Stimulated activated CD8-positive, alpha-beta memory T cell treated with anti-CD3 and anti-CD28 coated beads, Interleukin-4, amount 100 ng/mL, for 48 hours (primary cell): ENCODE measurements at regions not wholly inside any gene's neighbourhood (a gene's known extent, or its start where the extent isn't known, plus 50 kb on each side); places are given as distances from the start of the nearest gene placed in this dataset.
"Not testable (repeated sequence)": the region's sequence is repeated elsewhere in the genome, so short reads cannot be mapped to it uniquely, and the experiment has no call there.

Experiments used
- DNase-seq: peaks from one replicate; pipeline ENCODE4 v3.0.0-alpha.2; 2020

- no peak for DNase-seq
Observed at GRCh38 chr6:10343320-10343719, 71.6 kb downstream of the TFAP2A start.

DNA sequence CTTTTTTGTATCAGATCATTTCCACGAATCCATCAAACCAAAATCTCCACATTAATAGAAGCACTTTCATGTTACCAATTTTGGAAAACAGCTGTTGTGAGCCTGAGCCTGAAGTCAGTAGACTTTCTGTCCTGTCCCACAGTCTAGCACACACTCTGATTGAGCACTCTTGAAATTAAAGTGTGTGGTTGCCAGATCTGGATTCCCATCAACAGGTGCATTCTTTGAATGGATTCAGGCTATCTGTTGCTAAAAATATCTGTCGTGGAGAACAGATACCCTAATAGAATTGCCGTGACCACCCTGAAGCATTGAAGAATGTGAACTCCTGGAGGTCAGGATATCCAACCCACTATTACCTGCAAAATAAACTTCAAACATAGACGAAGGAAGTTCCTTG is 73.3 kb downstream of the TFAP2A start:
- no peak for DNase-seq

- no peak for DNase-seq
Observed at GRCh38 chr6:10338151-10338550, 76.7 kb downstream of the TFAP2A start.

DNA sequence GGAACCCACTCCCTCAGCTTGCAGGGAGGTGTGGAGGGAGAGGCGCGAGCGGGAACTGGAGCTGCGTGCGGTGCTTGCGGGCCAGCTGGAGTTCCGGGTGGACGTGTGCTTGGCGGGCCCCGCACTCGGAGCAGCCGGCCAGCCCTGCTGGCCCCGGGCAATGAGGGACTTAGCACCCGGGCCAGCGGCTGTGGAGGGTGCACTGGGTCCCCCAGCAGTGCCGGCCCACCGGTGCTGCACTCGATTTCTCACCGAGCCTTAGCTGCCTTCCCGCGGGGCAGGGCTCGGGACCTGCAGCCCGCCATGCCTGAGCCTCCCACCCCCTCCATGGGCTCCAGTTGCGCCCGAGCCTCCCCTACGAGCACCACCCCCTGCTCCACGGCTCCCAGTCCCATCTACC is 77.5 kb downstream of the TFAP2A start:
- DNase-seq: not testable (repeated sequence)

GRCh38 chr6:10332111-10332510 is 82.8 kb downstream of the TFAP2A start:
- no peak for DNase-seq

- DNase-seq: no peak
Observed at GRCh38 chr6:10331334-10331968, 83.4 kb downstream of the TFAP2A start.

DNA sequence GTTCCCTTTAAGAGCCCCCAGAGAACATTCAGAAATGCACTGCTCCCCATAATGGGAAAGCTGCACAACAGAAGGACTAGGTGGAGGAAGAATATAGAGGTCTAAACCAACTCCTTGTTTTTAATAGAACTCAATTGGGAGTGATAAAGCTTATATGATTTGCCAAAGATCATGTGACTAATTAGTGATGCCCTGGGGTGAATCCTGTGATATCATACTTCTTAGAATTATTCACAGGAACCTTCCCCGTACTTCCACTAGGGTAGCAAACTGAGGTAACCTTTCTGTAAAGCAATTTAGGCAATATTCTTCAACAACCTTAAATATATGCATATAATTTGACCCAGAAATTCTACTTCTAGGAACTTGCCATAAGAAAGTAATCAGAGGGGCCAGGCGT is 84.4 kb downstream of the TFAP2A start:
- no peak for DNase-seq

DNA sequence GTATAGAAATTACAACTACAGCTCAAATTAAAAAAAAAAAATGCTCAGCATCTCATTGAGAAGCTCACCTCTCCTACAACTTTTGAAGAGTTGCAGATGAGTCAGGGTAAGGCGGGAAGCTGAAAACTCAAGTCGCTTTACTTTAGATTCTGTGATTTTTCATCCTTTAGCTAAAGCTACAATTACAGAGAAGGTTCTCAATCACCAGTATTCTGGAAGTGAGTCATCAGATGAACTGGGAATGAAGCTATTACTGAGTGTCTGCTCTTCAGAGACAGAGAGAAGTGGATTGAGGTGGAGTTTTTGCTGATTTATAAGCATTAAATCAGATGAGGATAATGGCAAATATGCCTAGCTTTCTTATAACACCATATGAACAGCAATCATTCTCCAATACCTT is 91.9 kb downstream of the TFAP2A start:
- no peak for DNase-seq

DNA sequence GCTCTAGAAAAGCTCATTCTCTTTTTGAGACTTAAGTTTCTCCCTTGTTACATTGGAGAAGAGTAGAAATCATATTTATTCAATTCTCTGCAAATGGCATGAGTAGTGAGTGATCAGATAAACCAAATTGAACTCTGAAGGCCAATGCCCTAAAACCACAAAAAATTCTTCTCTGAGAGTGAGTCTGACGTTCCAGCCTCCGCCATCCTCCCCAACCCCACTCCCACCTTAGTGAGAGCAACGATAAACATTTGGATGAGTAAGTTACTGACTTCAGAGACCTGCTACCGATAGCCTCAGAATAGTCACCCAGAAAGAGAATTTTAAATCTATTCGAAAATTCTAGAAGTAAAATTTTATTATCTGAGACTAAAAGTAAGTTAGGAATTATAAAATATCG is 94.6 kb downstream of the TFAP2A start:
- no peak for DNase-seq

- DNase-seq: no peak
Observed at GRCh38 chr6:10316373-10316721, 98.5 kb downstream of the TFAP2A start.

DNA sequence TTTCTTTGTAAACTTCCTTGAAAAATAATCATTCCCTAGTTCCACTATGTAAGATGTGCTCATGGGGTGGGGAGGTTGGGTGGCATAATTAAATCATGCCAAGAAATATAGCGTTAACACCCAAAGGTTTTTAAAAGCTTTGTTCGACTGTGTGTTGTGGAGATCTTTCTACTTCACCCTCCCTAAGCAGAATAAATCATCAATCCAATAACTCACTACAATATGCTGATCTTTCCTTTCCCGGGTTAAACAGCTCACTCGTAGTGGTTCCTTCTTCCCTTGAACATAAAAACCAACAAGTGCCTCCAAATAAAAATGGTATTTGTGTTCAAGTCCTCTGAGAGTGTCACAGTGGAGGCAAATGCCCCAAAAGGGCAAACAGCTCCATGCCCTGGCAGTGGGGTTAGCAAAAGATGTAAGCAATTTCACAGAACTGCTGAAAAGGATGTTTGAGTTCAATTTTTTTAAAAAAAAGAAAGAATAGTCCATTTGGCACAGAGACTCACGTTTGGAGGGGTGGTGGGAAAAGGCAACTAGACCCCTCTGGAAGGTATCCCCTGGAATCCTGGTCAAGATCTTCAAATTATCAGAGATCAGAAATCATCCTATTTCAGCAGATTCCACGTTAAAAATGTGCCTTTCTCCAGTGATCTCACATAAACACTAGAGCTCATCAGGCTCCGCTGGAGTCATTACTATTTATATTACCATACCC is 99.1 kb downstream of the TFAP2A start:
- DNase-seq: no peak

GRCh38 chr6:10315034-10315433 is 99.8 kb downstream of the TFAP2A start:
- no peak for DNase-seq

DNA sequence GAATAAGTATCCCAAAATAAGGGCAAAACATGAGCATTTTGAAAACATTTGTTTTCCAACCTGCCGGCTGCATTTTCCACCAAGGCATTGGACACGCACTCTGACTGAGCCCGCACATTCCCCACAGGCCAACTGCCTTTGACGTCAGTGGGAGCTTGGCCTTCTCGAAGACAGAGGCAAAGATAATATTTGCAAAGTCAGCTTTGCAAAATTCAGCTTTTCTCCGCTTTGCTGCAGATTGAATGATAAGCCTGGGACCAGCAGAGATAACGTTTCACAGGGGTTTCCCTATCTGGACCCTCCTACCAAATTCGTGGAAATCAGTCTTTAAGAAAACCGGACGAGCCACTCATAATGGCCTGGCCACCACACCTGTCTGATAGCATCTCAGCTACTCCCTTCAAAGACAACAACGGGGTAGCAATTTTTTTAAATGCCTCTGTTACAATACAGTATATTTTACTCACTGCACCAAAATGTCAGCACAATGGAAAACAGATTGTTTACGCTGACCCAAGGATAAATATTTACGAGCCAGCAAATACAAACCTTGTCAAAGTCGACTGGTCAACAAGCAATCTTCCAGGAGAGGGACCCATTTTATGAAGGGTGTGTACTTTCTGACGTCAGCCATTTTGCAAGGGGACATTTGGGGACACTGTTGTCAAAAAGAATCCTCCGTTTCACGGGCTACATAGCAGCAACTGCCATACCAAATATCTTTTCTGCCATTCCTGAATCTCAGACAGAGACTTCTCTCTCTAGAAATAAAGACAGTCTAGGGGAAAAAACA is 100.5 kb downstream of the TFAP2A start:
- no peak for DNase-seq

DNA sequence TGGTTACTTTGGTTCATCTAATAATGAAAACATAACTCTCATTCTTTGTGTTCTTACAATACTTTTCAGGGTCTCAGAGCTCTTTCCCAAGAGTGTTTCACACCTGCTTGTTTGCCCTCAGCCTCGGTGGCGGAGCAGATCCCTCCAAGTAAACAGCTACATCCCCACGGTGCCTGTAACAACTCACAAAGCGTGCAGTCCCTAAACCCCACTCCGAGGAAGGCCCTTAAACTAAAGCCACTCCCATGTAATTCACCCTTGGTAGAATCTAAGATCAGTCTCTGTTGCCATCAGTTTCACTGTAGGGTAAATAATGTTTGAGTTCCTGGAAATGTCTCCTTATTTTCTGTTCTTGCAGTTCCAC is 101.1 kb downstream of the TFAP2A start:
- no peak for DNase-seq

DNA sequence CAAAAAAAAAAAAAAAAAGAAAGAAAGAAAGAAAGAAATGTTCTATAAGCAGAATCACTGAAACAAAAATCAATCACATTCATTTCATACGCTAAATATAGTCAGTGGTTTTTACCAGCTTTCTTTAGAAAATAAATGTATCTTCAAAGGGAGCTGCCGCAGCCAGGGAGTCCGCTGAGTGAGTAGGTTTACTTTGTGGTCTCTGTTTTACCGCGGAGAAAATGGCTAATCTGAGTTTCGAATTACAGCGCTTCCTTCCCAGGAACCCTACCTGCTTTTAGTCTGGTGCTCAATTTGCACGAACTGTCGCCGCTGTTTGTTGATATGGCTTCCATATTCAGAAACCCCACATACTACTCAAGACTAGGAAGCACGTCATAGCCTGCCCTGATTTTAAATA is 102.4 kb downstream of the TFAP2A start:
- DNase-seq: no peak

DNA sequence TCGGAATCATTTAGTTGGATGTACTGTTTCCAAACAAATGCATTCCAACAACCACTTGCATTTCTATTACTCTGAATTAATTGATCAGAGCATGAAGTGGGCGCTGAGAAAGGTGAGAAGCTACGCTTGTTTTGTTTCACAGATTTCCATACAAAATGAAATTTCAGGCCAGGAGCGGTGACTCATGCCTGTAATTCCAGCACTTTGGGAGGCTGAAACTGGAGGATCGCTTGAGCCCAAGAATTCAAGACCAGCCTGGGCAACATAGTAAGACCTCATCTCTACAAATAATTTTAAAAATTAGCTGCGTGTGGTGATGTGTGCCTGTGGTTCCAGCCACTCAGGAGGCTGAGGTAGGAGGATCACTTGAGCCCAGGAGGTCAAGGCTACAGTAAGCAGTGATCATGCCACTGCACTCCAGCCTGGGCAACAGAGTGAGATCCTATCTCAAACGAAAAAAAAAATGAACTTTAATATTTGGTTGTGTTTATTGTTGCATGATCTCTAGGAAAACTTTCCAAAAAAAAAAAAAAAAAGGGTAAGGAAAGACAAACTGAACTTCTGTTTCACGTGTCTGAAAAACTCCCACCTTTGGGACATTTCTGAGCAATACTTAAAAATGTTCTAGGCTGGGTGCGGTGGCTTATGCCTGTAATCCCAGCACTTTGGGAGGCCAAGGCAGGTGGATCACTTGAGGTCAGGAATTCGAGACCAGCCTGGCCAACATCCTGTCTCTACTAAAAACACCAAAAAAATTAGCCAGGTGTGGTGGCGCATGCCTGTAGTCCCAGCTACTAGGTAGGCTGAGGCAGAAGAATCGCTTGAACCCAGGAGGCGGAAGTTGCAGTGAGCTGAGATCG is 103.1 kb downstream of the TFAP2A start:
- DNase-seq: not testable (repeated sequence)

- DNase-seq: no peak
Observed at GRCh38 chr6:10310826-10311225, 104.0 kb downstream of the TFAP2A start.

DNA sequence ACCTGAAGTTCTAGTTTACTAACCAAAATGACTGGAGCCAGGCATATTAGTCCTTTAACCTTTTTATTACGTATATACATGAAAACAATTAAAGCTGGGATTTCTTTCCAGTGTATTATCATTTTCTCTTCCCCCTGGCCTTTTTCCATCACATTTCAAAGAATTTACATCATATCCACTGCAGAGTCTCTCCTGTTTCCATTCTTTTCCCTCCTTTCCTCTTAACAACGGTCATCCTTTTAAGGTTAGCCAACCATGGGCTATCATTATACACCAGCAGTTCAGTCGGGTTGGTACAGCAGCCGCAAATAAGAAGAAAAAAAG is 104.6 kb downstream of the TFAP2A start:
- no peak for DNase-seq

DNA sequence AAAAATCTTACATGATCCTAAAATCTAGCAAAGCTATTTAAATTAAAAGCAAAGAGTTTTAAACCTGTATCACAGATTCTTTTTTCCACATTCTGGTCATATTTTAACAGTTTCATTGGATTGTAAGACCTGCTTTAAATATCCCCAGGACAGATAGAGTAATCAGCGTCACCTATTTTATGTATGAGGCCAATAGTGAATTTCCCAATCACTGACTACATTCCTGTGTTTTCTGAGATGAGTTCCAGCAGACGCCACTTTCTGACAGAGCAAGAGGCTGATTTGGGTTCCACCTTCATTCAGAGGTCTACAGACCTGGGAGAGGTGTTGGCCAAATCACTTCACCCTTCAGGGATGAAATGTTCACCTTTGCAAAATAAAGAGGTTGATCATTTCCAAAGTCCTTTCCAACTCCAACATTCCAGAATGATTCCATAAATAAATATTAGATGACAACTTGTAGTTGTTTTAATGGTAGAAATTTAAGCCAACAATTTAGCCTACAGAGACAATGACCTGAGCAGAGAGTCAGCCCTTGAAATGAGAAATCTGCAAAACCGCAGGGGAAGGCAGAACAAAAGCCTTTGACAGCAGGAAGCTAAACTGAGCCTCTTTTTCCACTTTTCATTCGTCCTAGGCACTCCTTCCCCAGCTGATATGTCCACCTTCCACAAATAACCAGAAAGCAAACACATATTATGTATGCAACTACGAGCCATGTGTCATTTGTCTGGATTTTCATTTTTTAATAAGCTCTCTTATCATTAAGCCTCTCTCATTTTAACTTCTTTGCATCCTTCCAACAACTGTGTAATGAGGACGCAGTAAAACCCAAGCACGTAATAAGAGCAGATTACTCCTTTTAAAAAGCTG is 105.2 kb downstream of the TFAP2A start:
- no peak for DNase-seq

DNA sequence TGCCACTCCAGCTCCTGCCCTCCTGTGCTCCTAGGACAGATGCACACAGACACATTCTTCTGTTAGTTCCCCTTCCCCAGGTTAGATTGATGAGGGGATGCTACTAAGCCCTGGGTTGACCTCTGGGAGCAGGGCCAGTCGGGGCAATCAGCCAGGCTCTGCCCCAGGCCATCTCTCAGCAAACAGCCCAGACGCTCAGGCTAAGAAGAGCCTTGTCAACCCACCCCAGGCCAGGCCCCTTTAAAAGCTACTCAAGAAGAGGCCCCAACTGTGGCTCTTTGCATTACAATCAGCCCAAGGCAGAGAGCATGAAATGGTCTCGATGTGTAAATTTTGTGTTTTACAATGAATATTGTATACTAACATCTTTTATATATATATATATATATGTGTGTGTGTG is 107.4 kb downstream of the TFAP2A start:
- DNase-seq: no peak

DNA sequence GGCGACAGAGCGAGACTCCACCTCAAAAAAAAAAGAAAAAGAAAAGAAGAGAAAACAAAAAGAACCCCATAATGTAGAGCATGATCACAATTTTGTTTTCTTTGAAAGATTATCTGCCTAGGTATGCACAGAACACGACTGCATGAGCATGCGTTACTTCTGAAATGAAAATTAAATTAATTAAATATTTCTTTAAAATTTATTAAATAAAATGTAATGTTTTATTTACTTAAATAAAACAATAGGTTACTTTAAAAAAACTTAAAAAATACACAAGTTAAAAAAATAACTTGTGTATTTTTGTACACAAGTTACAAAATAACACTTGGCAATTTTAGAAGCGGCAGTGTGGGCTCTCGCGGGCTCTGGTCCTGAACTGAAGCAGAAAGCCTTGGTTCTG is 107.8 kb downstream of the TFAP2A start:
- no peak for DNase-seq

GRCh38 chr6:10305790-10306415 is 109.0 kb downstream of the TFAP2A start:
- DNase-seq: no peak
